Stimulated activated naive CD8-positive, alpha-beta T cell treated with anti-CD3 and anti-CD28 coated beads, Interleukin-15, amount 100 ng/mL, for 72 hours (primary cell): ENCODE measurements at regions not wholly inside any gene's neighbourhood (a gene's known extent, or its start where the extent isn't known, plus 50 kb on each side); places are given as distances from the start of the nearest gene placed in this dataset.

Experiments used
- ATAC-seq: fragments of 150-1000 bp; cut with Tn5 transposase; 2 replicates; pipeline ENCODE4 v1.10.0; 2021; ENCODE audit warnings: mild to moderate bottlenecking, moderate library complexity
- DNase-seq, 2 donors: peaks; one replicate each; pipeline ENCODE4 v3.0.0; 2021 to 2022
- H3K27ac Mint-ChIP-seq, 2 donors: one replicate each; pipeline ENCODE4 v1.8.0; 2022; ENCODE audit warnings: mild to moderate bottlenecking in 2 of 2, mixed read lengths in 2 of 2, moderate library complexity in 2 of 2
- H3K27me3 Mint-ChIP-seq: one replicate; pipeline ENCODE4 v1.8.0; 2022; ENCODE audit warnings: mixed read lengths
- H3K4me1 Mint-ChIP-seq: one replicate; pipeline ENCODE4 v1.8.0; 2022; ENCODE audit warnings: mild to moderate bottlenecking, mixed read lengths
- H3K4me3 Mint-ChIP-seq, 2 donors: one replicate each; pipeline ENCODE4 v1.8.0; 2022; ENCODE audit warnings: mild to moderate bottlenecking in 2 of 2, mixed read lengths in 2 of 2, moderate library complexity in 1 of 2
- H3K9me3 Mint-ChIP-seq, 2 donors: one replicate each; pipeline ENCODE4 v1.8.0; 2022; ENCODE audit warnings: mixed read lengths in 2 of 2

DNA sequence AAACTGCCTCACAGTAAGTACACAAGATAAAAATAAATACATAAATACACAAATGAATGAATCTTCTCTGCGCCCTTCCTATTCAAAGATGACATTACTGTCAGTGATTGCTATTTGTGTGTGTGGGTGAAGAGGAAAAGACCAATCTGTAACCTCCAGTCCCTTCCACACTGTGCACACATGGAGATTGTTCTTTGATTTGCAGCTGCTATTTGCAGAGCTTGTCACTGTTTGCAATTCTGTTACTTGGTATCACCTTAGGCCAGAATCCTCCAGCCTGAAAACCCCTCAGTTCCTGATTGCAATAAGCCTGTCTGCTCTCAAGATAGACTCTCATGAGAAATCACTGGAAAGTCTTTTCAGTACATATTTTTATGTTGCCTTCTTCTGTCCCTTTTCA, 1314.9 kb downstream of the PCDH9 start:
- DNase-seq (no peak), ATAC-seq (no peak)
- Mint-ChIP-seq H3K4me3 (no peak overlapping the region), H3K4me1 (no peaks in the 10 kb centered on the region), H3K27ac (no peak overlapping the region), H3K9me3 (peaks cover 8 to 14% of the 10 kb centered on the region in 2 donors), H3K27me3 (no peaks in the 10 kb centered on the region)

DNA sequence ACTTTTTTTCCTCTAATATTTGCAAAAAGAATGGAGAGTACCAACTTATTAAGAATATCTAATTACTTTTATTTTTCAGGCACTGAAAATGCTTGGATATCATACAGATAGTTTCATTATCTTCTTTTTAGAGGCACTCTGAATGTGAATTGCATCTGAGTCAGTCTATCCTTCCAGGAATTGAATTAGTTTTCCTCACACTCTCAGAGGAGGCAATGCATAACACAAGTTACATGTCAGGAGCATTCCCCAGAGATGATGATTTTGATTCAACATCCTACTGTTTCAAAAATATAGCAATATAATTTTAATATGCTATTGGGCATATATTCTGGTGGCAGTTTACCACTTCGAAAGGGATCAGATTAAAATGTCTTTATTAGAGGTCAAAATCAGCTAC, 1315.4 kb downstream of the PCDH9 start:
- Mint-ChIP-seq H3K4me3 (no peak overlapping the region), H3K27me3 (no peaks in the 10 kb centered on the region), H3K27ac (no peak overlapping the region), H3K9me3 (peaks cover 8 to 14% of the 10 kb centered on the region in 2 donors), H3K4me1 (no peaks in the 10 kb centered on the region)
- no peak for DNase-seq
- ATAC-seq, result no peak

DNA sequence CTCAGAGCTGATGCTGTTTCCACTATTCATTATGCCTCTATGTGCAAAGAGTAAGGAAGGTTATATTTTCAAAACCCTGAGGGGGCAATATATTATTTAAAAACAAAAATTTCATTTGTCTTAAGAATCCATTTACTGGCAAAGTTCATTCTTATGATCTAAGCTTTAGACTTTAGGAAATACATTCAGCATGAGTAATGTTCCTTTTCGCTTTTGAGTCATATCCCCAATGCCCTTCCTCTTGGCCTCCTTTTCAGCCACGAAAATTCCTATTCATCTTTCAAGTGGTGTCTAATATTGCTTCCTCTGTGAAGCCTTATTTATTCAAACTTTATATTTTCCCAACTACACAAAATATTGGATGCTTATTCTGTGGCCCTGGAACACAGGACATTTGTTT, 1317.0 kb downstream of the PCDH9 start:
- ATAC-seq (no peak), DNase-seq (no peak)
- H3K27ac Mint-ChIP-seq, result no peak overlapping the region

DNA sequence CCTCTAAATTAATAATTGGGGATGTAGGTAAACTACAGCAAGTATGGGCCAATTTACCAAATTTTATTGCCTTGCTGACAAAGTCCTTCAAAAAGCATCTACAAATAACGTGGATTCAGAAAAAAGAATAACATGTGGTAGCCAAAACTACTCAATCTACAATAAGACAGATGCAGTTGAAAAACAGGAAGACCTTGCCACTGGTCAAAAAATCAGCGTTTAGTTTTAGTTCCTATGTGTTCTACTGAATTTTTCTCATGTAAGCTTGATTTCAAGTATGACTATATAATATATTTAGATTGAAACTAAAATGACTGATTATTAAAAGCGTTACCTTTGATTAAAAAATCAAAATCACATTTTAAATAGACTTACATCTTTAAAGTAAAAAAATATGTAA, 1317.6 kb downstream of the PCDH9 start:
- no peaks in the 10 kb centered on the region for H3K27me3 Mint-ChIP-seq
- peaks cover 15 to 21% of the 10 kb centered on the region in 2 donors for H3K9me3 Mint-ChIP-seq
- ATAC-seq (no peak), DNase-seq (no peak)
- no peaks in the 10 kb centered on the region for H3K4me1 Mint-ChIP-seq
- no peak overlapping the region for H3K4me3 Mint-ChIP-seq
- H3K27ac Mint-ChIP-seq, result no peak overlapping the region

More for the DNA sequence above, 1317.0 kb downstream of the PCDH9 start:
- Mint-ChIP-seq H3K27me3 (no peaks in the 10 kb centered on the region), H3K4me1 (no peaks in the 10 kb centered on the region), H3K4me3 (no peak overlapping the region), H3K9me3 (peaks cover 17 to 20% of the 10 kb centered on the region in 2 donors)

DNA sequence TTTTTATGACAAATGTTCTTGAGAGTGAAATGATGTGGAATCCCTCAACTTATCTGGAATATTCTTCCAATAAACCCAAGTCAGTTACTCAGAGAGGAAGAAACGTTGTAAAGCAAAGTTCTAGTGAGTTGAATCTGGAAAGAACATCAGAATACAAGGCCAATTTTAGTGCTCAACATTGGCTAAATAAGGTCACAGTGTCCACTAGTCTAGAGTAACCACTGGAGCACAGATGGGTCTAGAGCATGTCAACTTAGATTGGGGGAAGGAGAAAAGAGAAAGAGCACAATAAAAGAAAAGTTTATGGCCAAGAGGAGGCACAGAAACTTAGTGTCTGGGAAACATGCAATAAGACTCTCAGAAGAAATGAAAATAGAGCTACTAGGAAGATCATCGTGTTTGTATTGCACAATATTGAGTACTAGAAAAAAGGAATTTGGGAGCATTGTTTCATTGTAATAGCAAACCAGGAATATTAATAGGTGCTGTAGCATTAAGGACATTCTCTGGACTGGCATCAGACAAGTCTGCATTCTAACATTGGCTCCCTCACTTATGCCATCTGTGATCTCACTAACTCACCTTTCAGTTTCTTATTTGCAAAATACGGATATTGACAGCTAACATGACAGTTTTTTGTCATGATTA, 1318.5 kb downstream of the PCDH9 start:
- no peak for ATAC-seq
- Mint-ChIP-seq H3K27ac (no peak overlapping the region), H3K4me3 (no peak overlapping the region), H3K9me3 (peaks cover 15 to 30% of the 10 kb centered on the region in 2 donors), H3K4me1 (no peaks in the 10 kb centered on the region), H3K27me3 (no peaks in the 10 kb centered on the region)
- DNase-seq, result no peak

DNA sequence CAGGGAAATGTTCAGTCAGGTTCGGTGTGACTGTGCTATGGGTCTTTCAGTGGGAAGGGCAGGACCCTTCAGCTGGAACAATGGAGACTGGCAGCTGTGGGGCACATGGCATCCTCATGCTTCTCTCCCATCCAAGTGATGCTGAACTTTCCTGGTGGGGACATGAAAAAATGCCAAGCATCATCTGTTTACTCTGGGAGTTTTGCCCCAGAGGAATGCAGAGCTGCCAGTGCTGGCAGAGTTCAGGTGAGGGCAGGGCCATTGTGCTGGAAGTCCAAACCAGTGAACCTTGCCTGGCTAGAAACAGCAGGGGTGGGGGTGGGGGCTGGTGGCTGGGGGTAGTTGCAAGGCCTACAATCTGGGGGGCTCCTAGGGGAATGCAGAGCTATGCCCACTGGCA, 1320.6 kb downstream of the PCDH9 start:
- H3K9me3 Mint-ChIP-seq, result peaks cover 22 to 38% of the 10 kb centered on the region in 2 donors
- DNase-seq (no peak), ATAC-seq (no peak)
- H3K4me3 Mint-ChIP-seq, result no peak overlapping the region
- H3K27ac Mint-ChIP-seq, result no peak overlapping the region
- H3K4me1 Mint-ChIP-seq, result no peaks in the 10 kb centered on the region
- no peaks in the 10 kb centered on the region for H3K27me3 Mint-ChIP-seq

DNA sequence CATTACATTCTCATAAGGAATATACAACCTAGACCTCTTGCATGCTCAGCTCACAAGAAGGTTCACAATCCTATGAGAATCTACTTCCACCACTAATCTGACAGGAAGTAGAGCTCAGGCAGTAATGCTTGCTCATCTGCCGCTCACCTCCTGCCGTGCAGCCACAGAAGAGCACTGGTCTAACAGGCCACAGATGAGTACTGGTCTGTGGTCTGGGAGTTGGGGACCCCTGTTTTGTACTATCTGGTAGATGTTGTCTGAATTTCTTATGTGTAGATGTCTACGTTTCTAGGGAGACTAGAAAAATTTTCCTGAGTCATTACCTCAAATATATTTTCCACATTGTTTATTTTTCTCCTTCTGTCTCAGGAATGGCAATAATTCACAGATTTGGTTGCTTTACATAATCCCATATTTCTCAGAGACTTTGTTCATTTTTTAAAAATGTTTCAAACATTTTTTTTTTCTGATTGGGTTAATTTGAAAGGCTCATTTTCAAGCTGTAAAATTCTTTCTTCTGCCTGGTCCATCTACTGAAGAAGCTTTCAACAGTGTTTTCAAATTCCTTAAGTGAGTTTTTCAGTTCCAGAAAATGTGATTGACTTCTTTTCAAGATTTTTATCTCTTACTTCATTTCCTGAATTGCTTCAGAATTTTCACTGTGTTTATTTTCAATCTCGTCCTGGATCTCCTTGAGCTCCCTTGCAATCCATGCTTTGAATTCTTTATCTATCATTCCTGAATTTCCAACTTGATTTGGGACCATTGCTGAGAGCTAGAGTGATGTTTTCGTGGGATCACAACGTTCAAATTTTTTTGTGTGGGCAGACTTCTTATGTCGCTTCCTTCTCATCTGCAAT, 1322.2 kb downstream of the PCDH9 start:
- Mint-ChIP-seq H3K9me3 (peaks cover 22 to 38% of the 10 kb centered on the region in 2 donors), H3K4me3 (no peak overlapping the region), H3K27me3 (no peaks in the 10 kb centered on the region), H3K4me1 (no peaks in the 10 kb centered on the region), H3K27ac (no peak overlapping the region)
- DNase-seq, result no peak
- ATAC-seq, result no peak

DNA sequence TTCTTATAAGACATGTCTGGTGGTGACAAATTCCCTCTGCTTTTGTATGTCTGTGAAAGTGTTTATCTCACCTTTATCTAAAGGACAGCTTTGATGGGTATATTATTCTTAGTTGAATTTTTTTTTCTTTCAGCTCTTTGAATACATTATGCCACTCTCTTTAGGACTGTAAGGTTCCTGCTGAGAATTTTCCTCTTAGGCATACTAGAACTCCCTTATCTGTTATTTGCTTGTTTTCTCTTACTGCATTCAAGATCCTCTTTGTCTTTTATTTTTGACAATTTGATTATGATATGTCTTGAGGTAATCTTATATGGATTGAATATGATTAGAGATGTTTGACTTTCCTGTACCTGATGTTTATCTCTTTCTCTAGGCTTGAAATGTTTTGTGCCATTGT, 1328.4 kb downstream of the PCDH9 start:
- Mint-ChIP-seq H3K27ac (no peak overlapping the region), H3K27me3 (no peaks in the 10 kb centered on the region), H3K9me3 (peaks cover 7 to 8% of the 10 kb centered on the region in 2 donors), H3K4me1 (no peaks in the 10 kb centered on the region), H3K4me3 (no peak overlapping the region)
- DNase-seq (no peak), ATAC-seq (no peak)

DNA sequence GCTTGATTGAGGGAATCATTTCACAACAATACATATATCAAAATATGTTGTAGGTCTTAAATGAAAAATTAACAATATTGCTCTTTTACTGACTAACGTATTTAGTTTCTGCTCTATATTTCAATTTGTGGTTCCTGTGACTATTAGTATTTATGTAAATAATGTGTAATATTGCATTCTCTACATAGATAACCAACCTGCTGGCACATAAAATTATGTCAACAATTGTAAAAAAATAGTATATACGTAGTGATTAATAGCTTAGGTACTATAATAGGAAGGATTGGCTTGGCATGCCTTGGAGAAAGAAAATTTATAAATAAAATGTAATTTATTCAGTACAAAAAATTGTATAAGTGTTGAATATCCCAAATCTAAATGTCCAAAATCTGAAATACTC, 1336.1 kb downstream of the PCDH9 start:
- H3K9me3 Mint-ChIP-seq, result no peaks in the 10 kb centered on the region
- DNase-seq, result no peak
- no peak overlapping the region for H3K27ac Mint-ChIP-seq
- no peaks in the 10 kb centered on the region for H3K27me3 Mint-ChIP-seq
- H3K4me1 Mint-ChIP-seq, result no peaks in the 10 kb centered on the region
- no peak for ATAC-seq
- H3K4me3 Mint-ChIP-seq, result no peak overlapping the region

DNA sequence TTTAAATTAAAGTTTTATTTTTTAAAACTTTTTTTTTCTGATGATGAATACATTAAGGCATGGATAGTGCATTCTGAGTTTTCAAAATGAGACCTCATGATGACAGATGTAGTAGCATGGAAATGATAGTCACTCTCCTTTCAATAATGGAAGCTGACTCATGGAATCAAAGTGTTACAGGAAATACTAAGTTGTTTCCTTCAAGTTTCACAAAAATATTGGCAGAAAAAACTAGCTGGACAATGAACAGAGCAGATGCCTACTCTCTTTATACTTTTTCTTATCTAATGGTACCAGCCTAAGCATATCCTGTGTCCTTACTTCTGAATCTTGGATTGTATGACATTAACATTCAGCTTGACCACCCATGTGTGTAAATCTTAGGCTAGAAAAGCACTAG, 1337.3 kb downstream of the PCDH9 start:
- ATAC-seq (no peak), DNase-seq (no peak)
- Mint-ChIP-seq H3K9me3 (no peaks in the 10 kb centered on the region), H3K27ac (no peak overlapping the region), H3K4me1 (no peaks in the 10 kb centered on the region), H3K4me3 (no peak overlapping the region), H3K27me3 (no peaks in the 10 kb centered on the region)

DNA sequence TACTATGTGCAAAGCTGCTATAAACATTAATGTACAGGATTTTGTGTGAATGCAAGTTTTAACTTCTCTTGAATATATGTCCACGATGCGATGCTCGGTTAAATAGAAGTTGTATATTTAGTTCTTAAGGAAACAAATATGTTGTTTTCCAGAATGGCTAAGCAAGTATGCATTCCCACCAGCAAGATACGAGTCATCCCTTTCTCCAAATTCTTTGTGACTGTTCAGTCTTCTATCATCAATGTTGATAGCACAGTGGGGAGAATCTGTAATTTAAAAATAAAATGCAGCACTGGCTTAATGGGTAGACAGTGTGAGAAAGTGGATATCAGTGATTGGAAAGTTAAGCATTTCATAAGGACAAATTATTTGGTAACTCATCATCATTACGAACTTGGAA, 1340.8 kb downstream of the PCDH9 start:
- H3K4me3 Mint-ChIP-seq, result no peak overlapping the region
- no peaks in the 10 kb centered on the region for H3K27me3 Mint-ChIP-seq

DNA sequence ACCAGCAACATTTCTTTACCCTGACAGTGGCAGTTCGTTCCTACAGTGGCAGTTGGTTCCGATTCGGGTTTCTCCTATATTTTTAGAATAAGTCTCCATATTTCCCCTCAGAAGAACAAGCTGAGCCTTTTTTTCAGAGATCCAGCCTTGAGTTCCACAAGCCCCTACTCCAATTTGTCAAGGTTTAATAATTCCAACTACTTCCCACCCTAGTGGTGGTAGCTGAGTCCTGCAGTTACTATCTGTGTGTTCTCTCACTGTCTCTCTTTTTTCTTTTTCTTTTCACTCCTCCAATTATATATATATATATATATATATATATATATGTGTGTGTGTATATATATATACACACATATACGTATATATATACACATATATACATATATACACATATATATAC, 1347.3 kb downstream of the PCDH9 start:
- Mint-ChIP-seq H3K27me3 (no peaks in the 10 kb centered on the region), H3K9me3 (peaks cover under 1 to 6% of the 10 kb centered on the region in 2 donors)
- no peak for ATAC-seq

More for the DNA sequence above, 1340.8 kb downstream of the PCDH9 start:
- Mint-ChIP-seq H3K27ac (no peak overlapping the region), H3K9me3 (no peaks in the 10 kb centered on the region), H3K4me1 (no peaks in the 10 kb centered on the region)
- ATAC-seq (no peak), DNase-seq (no peak)

DNA sequence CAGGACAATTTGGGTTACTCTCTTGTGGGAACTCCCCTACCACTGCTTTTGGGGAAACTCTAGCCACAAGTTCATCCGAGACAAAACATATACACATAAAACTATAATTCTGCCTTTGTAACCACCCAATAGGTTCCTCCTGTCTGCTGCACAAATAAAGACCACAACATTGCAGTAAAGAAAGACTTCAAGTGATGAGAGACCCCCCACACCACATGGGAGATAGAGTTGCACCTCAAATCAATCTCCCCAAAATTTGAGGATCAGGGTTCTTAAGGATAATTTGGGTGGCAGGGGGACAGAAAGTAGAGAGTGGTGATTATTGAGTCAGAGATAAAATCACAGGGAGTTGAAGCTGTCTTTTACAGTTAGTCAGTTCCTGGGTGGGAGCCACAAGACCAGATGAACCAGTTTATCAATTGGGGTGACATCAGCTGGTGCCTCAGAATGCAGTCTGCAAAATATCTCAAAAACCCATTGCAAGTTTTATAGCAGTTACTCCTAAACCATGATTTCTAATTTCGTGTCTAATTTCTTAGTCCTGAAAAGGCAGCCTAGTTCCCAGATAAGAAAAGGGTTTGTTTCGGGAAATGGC, 1348.5 kb downstream of the PCDH9 start:
- Mint-ChIP-seq H3K27me3 (no peaks in the 10 kb centered on the region), H3K4me1 (no peaks in the 10 kb centered on the region), H3K27ac (no peak overlapping the region), H3K9me3 (peaks cover 3 to 6% of the 10 kb centered on the region in 2 donors), H3K4me3 (no peak overlapping the region)
- no peak for ATAC-seq
- no peak for DNase-seq

More for the DNA sequence above, 1347.3 kb downstream of the PCDH9 start:
- Mint-ChIP-seq H3K27ac (no peak overlapping the region), H3K4me1 (no peaks in the 10 kb centered on the region), H3K4me3 (no peak overlapping the region)
- DNase-seq, result no peak

DNA sequence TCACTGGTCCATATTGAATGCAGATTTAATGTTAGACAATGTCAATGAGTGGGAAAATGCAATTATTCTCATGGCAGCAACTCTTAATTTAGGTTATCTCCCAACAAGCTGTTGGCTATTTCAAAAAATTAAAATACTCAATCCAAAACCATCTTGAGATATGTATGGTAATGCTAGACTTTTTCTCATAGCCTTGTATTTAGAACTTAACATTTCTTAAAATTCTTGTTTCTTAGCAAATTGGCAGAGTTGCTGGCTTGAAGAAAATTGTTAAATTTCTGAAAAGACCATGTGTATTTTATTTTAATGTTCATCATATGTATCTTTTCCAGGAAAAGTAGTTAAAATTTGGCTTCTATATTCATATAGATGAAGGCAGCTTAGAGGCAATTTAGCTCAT, 1355.1 kb downstream of the PCDH9 start:
- DNase-seq (no peak), ATAC-seq (no peak)
- no peaks in the 10 kb centered on the region for H3K4me1 Mint-ChIP-seq
- no peaks in the 10 kb centered on the region for H3K27me3 Mint-ChIP-seq
- no peak overlapping the region for H3K27ac Mint-ChIP-seq
- H3K4me3 Mint-ChIP-seq, result no peak overlapping the region
- H3K9me3 Mint-ChIP-seq, result peaks cover 6 to 18% of the 10 kb centered on the region in 2 donors

DNA sequence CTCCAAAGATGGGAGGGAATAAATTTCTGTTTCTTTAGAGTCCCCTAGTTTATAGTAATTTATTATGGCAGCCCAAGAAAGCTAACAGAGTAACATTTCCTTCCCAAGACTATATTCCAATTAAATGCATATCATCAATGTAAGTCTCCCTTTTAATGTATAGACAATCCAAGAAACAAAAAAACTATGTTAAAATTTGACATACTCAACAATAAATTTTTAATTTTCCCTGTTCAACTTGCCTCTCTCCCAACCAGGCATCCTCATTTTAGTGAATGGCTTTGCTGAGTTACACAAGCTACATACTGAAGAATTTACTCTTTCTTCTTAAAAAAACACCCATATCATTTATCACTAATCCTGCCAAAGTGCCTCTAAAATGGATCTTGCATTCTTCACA, 1357.7 kb downstream of the PCDH9 start:
- ATAC-seq (no peak), DNase-seq (no peak)
- Mint-ChIP-seq H3K27me3 (no peaks in the 10 kb centered on the region), H3K9me3 (peaks cover 9 to 15% of the 10 kb centered on the region in 2 donors), H3K4me3 (no peak overlapping the region), H3K27ac (no peak overlapping the region), H3K4me1 (no peaks in the 10 kb centered on the region)

DNA sequence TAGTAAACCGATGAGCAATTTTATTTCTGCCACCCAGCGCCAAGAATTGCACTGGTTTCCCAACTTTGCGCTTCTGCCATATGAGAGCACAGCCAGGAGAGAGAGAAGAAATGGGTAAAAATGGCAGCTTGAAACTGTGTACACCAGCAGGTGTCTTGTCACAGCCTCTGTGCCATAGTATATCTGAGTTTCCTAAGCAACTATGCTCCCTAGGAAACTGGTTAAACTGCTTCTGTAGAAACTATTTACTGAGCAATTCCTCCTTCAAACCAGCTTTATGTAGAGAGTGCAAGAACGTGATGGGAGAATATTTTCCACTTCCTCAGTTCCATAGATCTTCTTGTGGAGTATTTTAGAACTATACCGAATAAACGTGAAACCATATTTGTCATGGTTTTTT, 1361.3 kb downstream of the PCDH9 start:
- no peak for ATAC-seq
- no peaks in the 10 kb centered on the region for H3K27me3 Mint-ChIP-seq
- no peaks in the 10 kb centered on the region for H3K4me1 Mint-ChIP-seq
- no peak overlapping the region for H3K4me3 Mint-ChIP-seq
- H3K9me3 Mint-ChIP-seq, result peaks cover 13 to 21% of the 10 kb centered on the region in 2 donors
- DNase-seq, result no peak
- no peak overlapping the region for H3K27ac Mint-ChIP-seq
